ENCODE measurements at regions not wholly inside any gene's neighbourhood (a gene's known extent, or its start where the extent isn't known, plus 50 kb on each side); places are given as distances from the start of the nearest gene placed in this dataset.

DNA sequence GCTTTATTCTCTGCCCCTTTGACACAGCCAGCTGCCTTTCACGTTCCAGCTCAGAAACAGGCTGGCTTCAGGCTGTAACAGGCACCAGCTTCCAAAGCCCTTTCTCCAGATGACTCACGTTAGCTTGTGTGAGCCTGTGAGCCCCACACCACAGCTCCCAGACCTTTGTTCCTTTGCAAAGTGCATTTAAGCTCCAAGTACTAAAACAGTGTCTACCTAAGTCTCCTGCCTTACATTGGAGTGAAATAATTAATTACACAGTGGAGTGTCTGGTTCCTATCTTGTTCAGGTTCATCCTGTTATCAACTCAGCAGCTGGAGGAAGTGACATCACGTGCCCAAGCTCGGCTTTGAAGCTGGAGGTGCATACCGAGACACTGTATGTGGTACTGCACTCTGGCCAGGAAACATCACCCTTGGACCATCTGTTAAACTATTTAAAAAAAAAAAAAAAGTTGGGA lies 475.8 kb downstream of the FOXO1 start:
- Histone ChIP-seq H3K4me1 (peaks cover 12 to 47% (median 32%) of the 10 kb centered on the region in 4 donors), H3K27ac (peak overlapping the region; percentile 62 to 81 (median 64))

DNA sequence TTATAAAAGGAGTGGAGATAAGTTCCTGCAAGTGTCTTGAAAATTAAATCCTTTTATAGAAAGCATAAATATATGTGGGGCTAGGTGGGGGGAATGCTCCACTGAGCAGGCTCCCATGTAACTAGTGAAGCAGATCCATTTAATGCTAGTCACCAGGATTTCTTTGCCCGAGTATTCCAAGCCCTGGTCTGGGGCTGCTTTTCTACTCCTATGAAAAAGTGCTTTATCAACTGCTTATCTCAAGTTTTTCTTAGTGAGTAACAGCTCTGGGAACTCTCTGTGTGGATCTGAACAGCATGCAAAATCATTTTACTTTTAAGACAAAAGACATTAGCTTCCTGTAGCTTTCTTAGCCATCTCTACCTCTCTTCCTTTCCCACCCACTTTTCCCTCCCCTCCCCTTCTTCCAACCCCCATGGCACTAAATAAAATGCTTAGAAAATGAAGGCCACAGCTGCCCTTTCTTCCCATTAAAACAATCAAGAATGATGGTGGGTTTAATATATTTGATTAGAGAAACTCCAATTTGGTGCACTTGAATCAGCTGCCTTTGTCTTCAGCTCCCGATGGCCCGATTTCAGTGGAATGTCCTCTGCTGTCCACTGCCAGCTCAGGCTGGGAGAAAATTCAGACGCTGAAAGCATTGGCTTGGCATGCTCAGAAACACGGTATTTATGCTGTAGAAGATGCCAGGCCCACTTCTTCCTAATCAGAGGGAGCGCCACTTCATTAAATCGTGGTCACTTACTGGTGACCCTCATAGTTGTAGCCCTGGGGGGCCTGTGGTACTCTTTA lies 475.1 kb downstream of the FOXO1 start:
- no peak overlapping the region for H3K4me3 ChIP-seq
- intact Hi-C loops (cut with DNase I; ENCODE audit: low total_unique reads), result no loop called here
- WGBS, 5 donors, result 49 to 58% (median 56%) methylated on average over 7 of the region's 7 CpGs

More for the DNA sequence above, 475.8 kb downstream of the FOXO1 start:
- no peaks in the 10 kb centered on the region for H3K27me3 ChIP-seq
- TF ChIP-seq EP300 (IDR thresholded peaks at IDR 0.05) (no peak), CTCF (IDR thresholded peaks at IDR 0.05) (no peak), POLR2A (IDR thresholded peaks at IDR 0.05) (no peak), POLR2AphosphoS5 (IDR thresholded peaks at IDR 0.05) (peak in 1 of 3 donors; percentile 38)
- no peaks in the 10 kb centered on the region for H3K9me3 ChIP-seq
- DNase-seq, result peak; percentile 50 to 86
- no peaks in the 10 kb centered on the region for H3K36me3 ChIP-seq
- WGBS, 5 donors, result 13 to 29% (median 16%) methylated on average over 5 of the region's 5 CpGs
- intact Hi-C loops (cut with DNase I; ENCODE audit: low total_unique reads), result no loop called here
- no peak overlapping the region for H3K4me3 ChIP-seq

GRCh38 chr13:40192452-40192851 lies 474.0 kb downstream of the FOXO1 start:
- Histone ChIP-seq H3K36me3 (no peaks in the 10 kb centered on the region), H3K27me3 (no peaks in the 10 kb centered on the region), H3K27ac (peak overlapping the region; percentile 24 to 81 (median 63)), H3K4me1 (peaks cover 12 to 47% (median 32%) of the 10 kb centered on the region in 4 donors), H3K9me3 (no peaks in the 10 kb centered on the region), H3K4me3 (no peak overlapping the region)
- intact Hi-C loops (cut with DNase I; ENCODE audit: low total_unique reads), result no loop called here
- 92 to 96% (median 92%) methylated on average over 3 to 5 of the region's 5 CpGs for WGBS, 5 donors
- no peak for TF ChIP-seq POLR2AphosphoS5 (IDR thresholded peaks at IDR 0.05)
- DNase-seq, result no peak

More for the DNA sequence above, 475.1 kb downstream of the FOXO1 start:
- H3K36me3 ChIP-seq, result no peaks in the 10 kb centered on the region
- peak in 1 of 2 donors; percentile 53 for DNase-seq
- TF ChIP-seq POLR2AphosphoS5 (IDR thresholded peaks at IDR 0.05) (no peak), POLR2A (IDR thresholded peaks at IDR 0.05) (no peak), CTCF (IDR thresholded peaks at IDR 0.05) (no peak), EP300 (IDR thresholded peaks at IDR 0.05) (no peak)
- H3K27me3 ChIP-seq, result no peaks in the 10 kb centered on the region
- no peaks in the 10 kb centered on the region for H3K9me3 ChIP-seq
- peak overlapping the region; percentile 4 to 81 (median 64) for H3K27ac ChIP-seq
- H3K4me1 ChIP-seq, result peaks cover 12 to 47% (median 32%) of the 10 kb centered on the region in 4 donors

GRCh38 chr13:40192858-40193257 lies 473.6 kb downstream of the FOXO1 start:
- DNase-seq, result no peak
- Histone ChIP-seq H3K9me3 (no peaks in the 10 kb centered on the region), H3K4me1 (peaks cover 12 to 47% (median 32%) of the 10 kb centered on the region in 4 donors), H3K27me3 (no peaks in the 10 kb centered on the region), H3K4me3 (no peak overlapping the region), H3K36me3 (no peaks in the 10 kb centered on the region), H3K27ac (peak overlapping the region in 4 of 5 donors; percentile 25 to 81 (median 69))
- intact Hi-C loops (cut with DNase I; ENCODE audit: low total_unique reads), result no loop called here
- no peak for TF ChIP-seq EP300 (IDR thresholded peaks at IDR 0.05)
- no peak for TF ChIP-seq CTCF (IDR thresholded peaks at IDR 0.05)
- no peak for TF ChIP-seq POLR2AphosphoS5 (IDR thresholded peaks at IDR 0.05)
- TF ChIP-seq POLR2A (IDR thresholded peaks at IDR 0.05), result no peak
- WGBS, 5 donors, result 48 to 94% (median 85%) methylated on average over 7 of the region's 7 CpGs
